ENCODE measurements at regions not wholly inside any gene's neighbourhood (a gene's known extent, or its start where the extent isn't known, plus 50 kb on each side); places are given as distances from the start of the nearest gene placed in this dataset.

- TF ChIP-seq EZH2 (IDR thresholded peaks at IDR 0.05; ENCODE audit: low read length, unreplicated experiment) (no peak), CTCF (conservative IDR thresholded peaks at IDR 0.05; ENCODE audit: low read depth, low read length) (no peak)
These were observed 246.9 kb downstream of the FBXO8 start for GRCh38 chr4:174036576-174036975.

Measured in PC-3 (cell line).